ENCODE measurements at regions not wholly inside any gene's neighbourhood (a gene's known extent, or its start where the extent isn't known, plus 50 kb on each side); places are given as distances from the start of the nearest gene placed in this dataset.
A peak's percentile ranks its signal among the peaks of the same experiment; 100 is the strongest.
"Not testable (repeated sequence)": the region's sequence is repeated elsewhere in the genome, so short reads cannot be mapped to it uniquely, and the experiment has no call there.

GRCh38 chr3:177338697-177339219 is 141.5 kb upstream of the TBL1XR1 start:
- DNase-seq (ENCODE audit: low spot score): no peak

- DNase-seq (ENCODE audit: low spot score): not testable (repeated sequence)
Measured at GRCh38 chr3:177339220-177339703, 142.0 kb upstream of the TBL1XR1 start.

- no peak for DNase-seq (ENCODE audit: low spot score)
Measured at GRCh38 chr3:177340243-177340830, 143.1 kb upstream of the TBL1XR1 start.

- DNase-seq (ENCODE audit: low spot score): no peak
Measured at GRCh38 chr3:177341736-177342419, 144.6 kb upstream of the TBL1XR1 start.

GRCh38 chr3:177343122-177343625 is 145.9 kb upstream of the TBL1XR1 start:
- no peak for DNase-seq (ENCODE audit: low spot score)

GRCh38 chr3:177345049-177345972 is 148.0 kb upstream of the TBL1XR1 start:
- DNase-seq (ENCODE audit: low spot score): peak; percentile 90

GRCh38 chr3:177345973-177346503 is 148.8 kb upstream of the TBL1XR1 start:
- no peak for DNase-seq (ENCODE audit: low spot score)

- no peak for DNase-seq (ENCODE audit: low spot score)
Measured at GRCh38 chr3:177346878-177347277, 149.6 kb upstream of the TBL1XR1 start.

GRCh38 chr3:177347611-177348010 is 150.3 kb upstream of the TBL1XR1 start:
- DNase-seq (ENCODE audit: low spot score): no peak

- no peak for DNase-seq (ENCODE audit: low spot score)
Measured at GRCh38 chr3:177348974-177349373, 151.7 kb upstream of the TBL1XR1 start.

- DNase-seq (ENCODE audit: low spot score): no peak
Measured at GRCh38 chr3:177349384-177349783, 152.1 kb upstream of the TBL1XR1 start.

- no peak for DNase-seq (ENCODE audit: low spot score)
Measured at GRCh38 chr3:177350121-177350520, 152.8 kb upstream of the TBL1XR1 start.

GRCh38 chr3:177351206-177351605 is 153.9 kb upstream of the TBL1XR1 start:
- no peak for DNase-seq (ENCODE audit: low spot score)

GRCh38 chr3:177351757-177352158 is 154.5 kb upstream of the TBL1XR1 start:
- no peak for DNase-seq (ENCODE audit: low spot score)

- no peak for DNase-seq (ENCODE audit: low spot score)
Measured at GRCh38 chr3:177352424-177352823, 155.1 kb upstream of the TBL1XR1 start.

- no peak for DNase-seq (ENCODE audit: low spot score)
Measured at GRCh38 chr3:177353140-177353539, 155.9 kb upstream of the TBL1XR1 start.

GRCh38 chr3:177353879-177354278 is 156.6 kb upstream of the TBL1XR1 start:
- not testable (repeated sequence) for DNase-seq (ENCODE audit: low spot score)

GRCh38 chr3:177354466-177354865 is 157.2 kb upstream of the TBL1XR1 start:
- DNase-seq (ENCODE audit: low spot score): no peak

- DNase-seq (ENCODE audit: low spot score): no peak
Measured at GRCh38 chr3:177356113-177356512, 158.8 kb upstream of the TBL1XR1 start.

- no peak for DNase-seq (ENCODE audit: low spot score)
Measured at GRCh38 chr3:177356952-177357351, 159.7 kb upstream of the TBL1XR1 start.

- DNase-seq (ENCODE audit: low spot score): peak; percentile 59
Measured at GRCh38 chr3:177357352-177358090, 160.2 kb upstream of the TBL1XR1 start.
